Activated T-cell treated with anti-CD3 and anti-CD28 coated beads, Interleukin-2, amount 50 U/mL, for 72 hours (primary cell): ENCODE measurements at regions not wholly inside any gene's neighbourhood (a gene's known extent, or its start where the extent isn't known, plus 50 kb on each side); places are given as distances from the start of the nearest gene placed in this dataset.
"Not testable (repeated sequence)": the region's sequence is repeated elsewhere in the genome, so short reads cannot be mapped to it uniquely, and the experiment has no call there.

ENCODE experiments used
- ATAC-seq, 2 donors: fragments of 150-1000 bp; cut with Tn5 transposase; replicated peaks in 1 of 2; 2 replicates each; pipeline ENCODE4 v1.10.0; 2021; ENCODE audit warnings: moderate library complexity in 2 of 2, mild to moderate bottlenecking in 1 of 2
- DNase-seq, 2 donors: peaks; one replicate each; pipeline ENCODE4 v3.0.0; 2021 to 2022; ENCODE audit warnings: mixed read lengths in 1 of 2
- H3K27ac Mint-ChIP-seq: one replicate; pipeline ENCODE4 v1.8.0; 2022; ENCODE audit warnings: mild to moderate bottlenecking, moderate library complexity, mixed read lengths
- H3K27me3 Mint-ChIP-seq: one replicate; pipeline ENCODE4 v1.8.0; 2022; ENCODE audit warnings: low read depth, mixed read lengths
- H3K36me3 Mint-ChIP-seq, 2 donors: one replicate each; pipeline ENCODE4 v1.8.0; 2022; ENCODE audit warnings: mixed read lengths in 2 of 2, mild to moderate bottlenecking in 1 of 2; ENCODE audit not compliant: insufficient read depth in 2 of 2
- H3K4me1 Mint-ChIP-seq: one replicate; pipeline ENCODE4 v1.8.0; 2022; ENCODE audit warnings: low read depth, mixed read lengths
- H3K4me3 Mint-ChIP-seq, 2 donors: one replicate each; pipeline ENCODE4 v1.8.0; 2022; ENCODE audit warnings: mild to moderate bottlenecking in 2 of 2, mixed read lengths in 2 of 2, moderate library complexity in 2 of 2
- H3K9me3 Mint-ChIP-seq, 2 donors: one replicate each; pipeline ENCODE4 v1.8.0; 2022; ENCODE audit warnings: mixed read lengths in 2 of 2

GRCh38 chr5:84961193-84961592, 576.5 kb upstream of the EDIL3 start:
- H3K4me3 Mint-ChIP-seq: no peak overlapping the region
- ATAC-seq (no peak), DNase-seq (no peak)
- no peak overlapping the region for H3K27ac Mint-ChIP-seq
- H3K4me1 Mint-ChIP-seq: no peaks in the 10 kb centered on the region
- no peaks in the 10 kb centered on the region for H3K27me3 Mint-ChIP-seq
- H3K9me3 Mint-ChIP-seq: peaks cover 0 to 2% of the 10 kb centered on the region in 2 donors
- H3K36me3 Mint-ChIP-seq: no peaks in the 10 kb centered on the region

- DNase-seq (no peak), ATAC-seq (no peak)
- H3K9me3 Mint-ChIP-seq: peaks cover 0 to 2% of the 10 kb centered on the region in 2 donors
These were observed 577.2 kb upstream of the EDIL3 start for GRCh38 chr5:84961903-84962302.

GRCh38 chr5:84983093-84983492, 598.4 kb upstream of the EDIL3 start:
- peaks cover 0 to 2% of the 10 kb centered on the region in 2 donors for H3K9me3 Mint-ChIP-seq
- H3K36me3 Mint-ChIP-seq: no peaks in the 10 kb centered on the region
- DNase-seq: no peak
- no peak overlapping the region for H3K4me3 Mint-ChIP-seq
- no peak for ATAC-seq
- no peaks in the 10 kb centered on the region for H3K4me1 Mint-ChIP-seq
- no peak overlapping the region for H3K27ac Mint-ChIP-seq
- H3K27me3 Mint-ChIP-seq: no peaks in the 10 kb centered on the region

More at GRCh38 chr5:84961903-84962302, 577.2 kb upstream of the EDIL3 start:
- Mint-ChIP-seq H3K4me1 (no peaks in the 10 kb centered on the region), H3K27ac (no peak overlapping the region), H3K27me3 (no peaks in the 10 kb centered on the region), H3K36me3 (no peaks in the 10 kb centered on the region), H3K4me3 (no peak overlapping the region)

- H3K4me1 Mint-ChIP-seq: no peaks in the 10 kb centered on the region
- peaks cover 0 to 2% of the 10 kb centered on the region in 2 donors for H3K9me3 Mint-ChIP-seq
- no peak for DNase-seq
- no peak overlapping the region for H3K27ac Mint-ChIP-seq
- H3K36me3 Mint-ChIP-seq: no peaks in the 10 kb centered on the region
- no peak for ATAC-seq
- H3K27me3 Mint-ChIP-seq: no peaks in the 10 kb centered on the region
- H3K4me3 Mint-ChIP-seq: no peak overlapping the region
These were observed 600.5 kb upstream of the EDIL3 start for GRCh38 chr5:84985148-84985547.

GRCh38 chr5:84986688-84987087, 602.0 kb upstream of the EDIL3 start:
- Mint-ChIP-seq H3K36me3 (no peaks in the 10 kb centered on the region), H3K27ac (no peak overlapping the region), H3K27me3 (no peaks in the 10 kb centered on the region), H3K4me3 (no peak overlapping the region), H3K4me1 (no peaks in the 10 kb centered on the region), H3K9me3 (peaks cover 0 to 2% of the 10 kb centered on the region in 2 donors)
- DNase-seq (no peak), ATAC-seq (no peak)

- no peak for ATAC-seq
- peaks cover 3 to 4% of the 10 kb centered on the region in 2 donors for H3K9me3 Mint-ChIP-seq
- H3K36me3 Mint-ChIP-seq: peaks cover 0 to 3% of the 10 kb centered on the region in 2 donors
- no peak overlapping the region for H3K4me3 Mint-ChIP-seq
- no peak overlapping the region for H3K27ac Mint-ChIP-seq
- DNase-seq: no peak
- no peaks in the 10 kb centered on the region for H3K27me3 Mint-ChIP-seq
- H3K4me1 Mint-ChIP-seq: no peaks in the 10 kb centered on the region
These were observed 616.0 kb upstream of the EDIL3 start for GRCh38 chr5:85000671-85001070.

GRCh38 chr5:85002026-85002425, 617.3 kb upstream of the EDIL3 start:
- not testable (repeated sequence) for H3K4me1 Mint-ChIP-seq, H3K36me3 Mint-ChIP-seq, H3K9me3 Mint-ChIP-seq, H3K27me3 Mint-ChIP-seq, H3K4me3 Mint-ChIP-seq, ATAC-seq, H3K27ac Mint-ChIP-seq, DNase-seq

- no peak for ATAC-seq
- no peaks in the 10 kb centered on the region for H3K27me3 Mint-ChIP-seq
- H3K4me3 Mint-ChIP-seq: no peak overlapping the region
- no peak for DNase-seq
- no peaks in the 10 kb centered on the region for H3K4me1 Mint-ChIP-seq
- no peaks in the 10 kb centered on the region for H3K36me3 Mint-ChIP-seq
- no peak overlapping the region for H3K27ac Mint-ChIP-seq
- peaks cover 2 to 3% of the 10 kb centered on the region in 2 donors for H3K9me3 Mint-ChIP-seq
These were observed 625.4 kb upstream of the EDIL3 start for GRCh38 chr5:85010014-85010562.

- no peak for DNase-seq
- ATAC-seq: no peak
These were observed 632.6 kb upstream of the EDIL3 start for GRCh38 chr5:85017261-85017660.

GRCh38 chr5:85030316-85031084, 645.8 kb upstream of the EDIL3 start:
- ATAC-seq (no peak), DNase-seq (no peak)
- H3K27me3 Mint-ChIP-seq: no peaks in the 10 kb centered on the region
- H3K36me3 Mint-ChIP-seq: no peaks in the 10 kb centered on the region
- H3K4me1 Mint-ChIP-seq: no peaks in the 10 kb centered on the region
- no peak overlapping the region for H3K4me3 Mint-ChIP-seq
- peaks cover 0 to 5% of the 10 kb centered on the region in 2 donors for H3K9me3 Mint-ChIP-seq
- no peak overlapping the region for H3K27ac Mint-ChIP-seq

More at GRCh38 chr5:85017261-85017660, 632.6 kb upstream of the EDIL3 start:
- H3K27me3 Mint-ChIP-seq: no peaks in the 10 kb centered on the region
- peaks cover 2 to 4% of the 10 kb centered on the region in 2 donors for H3K9me3 Mint-ChIP-seq
- no peaks in the 10 kb centered on the region for H3K4me1 Mint-ChIP-seq
- no peak overlapping the region for H3K4me3 Mint-ChIP-seq
- H3K27ac Mint-ChIP-seq: no peak overlapping the region
- no peaks in the 10 kb centered on the region for H3K36me3 Mint-ChIP-seq

- no peak overlapping the region for H3K4me3 Mint-ChIP-seq
- no peaks in the 10 kb centered on the region for H3K27me3 Mint-ChIP-seq
- no peaks in the 10 kb centered on the region for H3K4me1 Mint-ChIP-seq
- ATAC-seq (no peak), DNase-seq (no peak)
- no peak overlapping the region for H3K27ac Mint-ChIP-seq
- peaks cover 2% of the 10 kb centered on the region in 2 donors for H3K9me3 Mint-ChIP-seq
- no peaks in the 10 kb centered on the region for H3K36me3 Mint-ChIP-seq
These were observed 664.3 kb upstream of the EDIL3 start for GRCh38 chr5:85049020-85049419.

GRCh38 chr5:85052826-85053225, 668.1 kb upstream of the EDIL3 start:
- ATAC-seq (no peak), DNase-seq (no peak)
- Mint-ChIP-seq H3K27me3 (no peaks in the 10 kb centered on the region), H3K4me3 (no peak overlapping the region), H3K4me1 (no peaks in the 10 kb centered on the region), H3K27ac (no peak overlapping the region), H3K9me3 (peaks cover 0 to 2% of the 10 kb centered on the region in 2 donors), H3K36me3 (no peaks in the 10 kb centered on the region)

GRCh38 chr5:85069659-85070640, 685.3 kb upstream of the EDIL3 start:
- no peaks in the 10 kb centered on the region for H3K36me3 Mint-ChIP-seq
- no peak overlapping the region for H3K27ac Mint-ChIP-seq
- H3K4me3 Mint-ChIP-seq: no peak overlapping the region
- DNase-seq (no peak), ATAC-seq (no peak)
- no peaks in the 10 kb centered on the region for H3K27me3 Mint-ChIP-seq
- no peaks in the 10 kb centered on the region for H3K9me3 Mint-ChIP-seq
- H3K4me1 Mint-ChIP-seq: no peaks in the 10 kb centered on the region
